GM12878 (cell line): ENCODE measurements at regions not wholly inside any gene's neighbourhood (a gene's known extent, or its start where the extent isn't known, plus 50 kb on each side); places are given as distances from the start of the nearest gene placed in this dataset.

ENCODE experiments used
- ATAC-seq: fragments of 200-7000 bp; cut with Tn5 transposase; 3 replicates; pipeline ENCODE4 v1.9.1; 2020; ENCODE audit warnings: mild to moderate bottlenecking, moderate library complexity
- BruUV-seq: library from RNA; stranded (reverse); fragments of 400-500 nt; replicated peaks from 2 replicates; lab custom pipeline; 2021; lab: Mats Ljungman, UMichigan
- CTCF ChIA-PET: fragments of 300-600 bp; sonication (Branson Sonifier 250); formaldehyde crosslinking; extraction: SDS; loops from one replicate; lab custom pipeline; 2021; ENCODE audit warnings: inconsistent platforms; lab: Yijun Ruan, JAX
- POLR2A ChIA-PET: fragments of 350-600 bp; formaldehyde crosslinking; extraction: SDS; loops from one replicate; lab custom pipeline; 2021; ENCODE audit warnings: inconsistent platforms; lab: Charles Lee
- RAD21 ChIA-PET: fragments of 300-600 bp; sonication (Branson Sonifier 250); formaldehyde crosslinking; loops from one replicate; lab custom pipeline; 2023; ENCODE audit warnings: antibody characterized with exemption; ENCODE audit not compliant: unreplicated experiment; lab: Charles Lee
- SMC1A ChIA-PET: fragments of 300-600 bp; sonication (Branson Sonifier 250); formaldehyde crosslinking; loops from one replicate; lab custom pipeline; 2023; ENCODE audit not compliant: unreplicated experiment, uncharacterized antibody; lab: Charles Lee
- DNase-seq: peaks from one replicate; pipeline ENCODE4 v3.0.0-alpha.2; 2011; ENCODE audit warnings: low read depth, low spot score
- FAIRE-seq: peaks from 3 replicates; lab custom pipeline; 2011; peaks lifted over from hg19 to GRCh38; lab: Jason Lieb, UNC
- H2AFZ ChIP-seq: 2 replicates; pipeline ENCODE4 v1.6.0; 2011; ENCODE audit warnings: low read depth, low read length, control low read depth; ENCODE audit not compliant: control insufficient read depth
- H3K27ac ChIP-seq: 2 replicates; pipeline ENCODE4 v1.5.1; 2011; ENCODE audit warnings: control low read depth; ENCODE audit not compliant: control insufficient read depth, insufficient read depth
- H3K27me3 ChIP-seq, 2 experiments: replicated peaks in 1 of 2; 2 replicates each; pipeline versions ENCODE4 v1.6.0 to v1.6.1; 2011; ENCODE audit warnings: low read length in 1 of 2; ENCODE audit not compliant: control insufficient read depth in 2 of 2, insufficient read depth in 2 of 2
- H3K36me3 ChIP-seq, 2 experiments: 2 replicates each; pipeline ENCODE4 v1.5.1; 2011; ENCODE audit warnings: low read length in 1 of 2; ENCODE audit not compliant: control insufficient read depth in 2 of 2, insufficient read depth in 2 of 2
- H3K4me1 ChIP-seq: 2 replicates; pipeline ENCODE4 v1.6.1; 2011; ENCODE audit warnings: mild to moderate bottlenecking, low read length, moderate library complexity, mixed read lengths; ENCODE audit not compliant: control insufficient read depth, insufficient read depth
- H3K4me2 ChIP-seq: 2 replicates; pipeline ENCODE4 v1.6.0; 2011; ENCODE audit warnings: control low read depth; ENCODE audit not compliant: control insufficient read depth, insufficient read depth
- H3K4me3 ChIP-seq: fragments of 200-600 bp; sonication (generic); 2 replicates; pipeline ENCODE4 v1.5.1; 2016
- H3K79me2 ChIP-seq: 2 replicates; pipeline ENCODE4 v1.6.0; 2011; ENCODE audit warnings: low read length; ENCODE audit not compliant: control insufficient read depth, insufficient read depth
- H3K9ac ChIP-seq: 2 replicates; pipeline ENCODE4 v1.8.0; 2011; ENCODE audit warnings: low read length, control low read depth, mixed read lengths; ENCODE audit not compliant: control insufficient read depth, insufficient read depth
- H3K9me3 ChIP-seq: replicated peaks from 3 replicates; pipeline ENCODE4 v1.5.1; 2011; ENCODE audit warnings: mild to moderate bottlenecking, low read length; ENCODE audit not compliant: control insufficient read depth, insufficient read depth
- H4K20me1 ChIP-seq: 2 replicates; pipeline ENCODE4 v1.6.0; 2011; ENCODE audit not compliant: control insufficient read depth, insufficient read depth
- ATF7 ChIP-seq: fragments of 450-650 bp; IDR thresholded peaks from 2 replicates; pipeline ENCODE4 v1.6.1; 2016; ENCODE audit warnings: low read depth, mild to moderate bottlenecking
- EGR1 ChIP-seq, 2 experiments: IDR thresholded peaks; 1 replicate in 1 of 2; 2 replicates in 1 of 2; pipeline ENCODE4 v1.6.1; 2011 to 2012; ENCODE audit warnings: low read depth in 2 of 2, low read length in 2 of 2, borderline replicate concordance in 1 of 2, mild to moderate bottlenecking in 1 of 2, moderate library complexity in 1 of 2
- ESRRA ChIP-seq: IDR thresholded peaks from 2 replicates; pipeline ENCODE4 v1.6.1; 2012; ENCODE audit warnings: mild to moderate bottlenecking, low read length, improper control_type of control experiment
- GATAD2B ChIP-seq: fragments of 450-650 bp; conservative IDR thresholded peaks from 2 replicates; pipeline ENCODE4 v1.6.1; 2017; ENCODE audit warnings: low read depth, mild to moderate bottlenecking, moderate library complexity
- IRF5 ChIP-seq: fragments of 450-650 bp; IDR thresholded peaks from 2 replicates; pipeline ENCODE4 v1.6.1; 2017; ENCODE audit warnings: borderline replicate concordance
- KDM1A ChIP-seq: fragments of 200-600 bp; sonication (generic); IDR thresholded peaks from 2 replicates; pipeline ENCODE4 v1.6.1; 2016; ENCODE audit warnings: borderline replicate concordance
- KLF5 ChIP-seq: fragments of 450-650 bp; IDR thresholded peaks from 2 replicates; pipeline ENCODE4 v1.6.1; 2014; ENCODE audit warnings: mild to moderate bottlenecking; ENCODE audit not compliant: partially characterized antibody
- MEF2A ChIP-seq: IDR thresholded peaks from 2 replicates; pipeline ENCODE4 v1.6.1; 2011; ENCODE audit warnings: low read depth, mild to moderate bottlenecking, low read length, moderate library complexity; ENCODE audit not compliant: insufficient read depth
- MYC ChIP-seq: IDR thresholded peaks from 2 replicates; pipeline ENCODE4 v1.6.1; 2011; ENCODE audit warnings: mild to moderate bottlenecking, low read length, moderate library complexity, inconsistent platforms; ENCODE audit not compliant: insufficient read depth, insufficient replicate concordance, insufficient read length, severe bottlenecking
- SP1 ChIP-seq: IDR thresholded peaks from one replicate; pipeline ENCODE4 v1.6.1; 2011; ENCODE audit warnings: low read depth, low read length
- in situ Hi-C: fragments of 300-500 bp; cut with MboI; formaldehyde crosslinking; loops from 9 replicates; pipeline ENCODE4 v1.14.3; 2018; ENCODE audit warnings: mixed read lengths
- intact Hi-C: fragments of 100-400 bp; cut with micrococcal nuclease; formaldehyde crosslinking; loops from one replicate; pipeline ENCODE4 v1.14.2; 2022; ENCODE audit not compliant: unreplicated experiment
- TF ChIP-seq, protein P1 (sequence below): fragments of 150-350 bp; IDR thresholded peaks from 2 replicates; pipeline ENCODE4 v1.6.1; 2014; ENCODE audit warnings: mild to moderate bottlenecking, low read depth, low read length
- TF ChIP-seq, protein P2 (sequence below): IDR thresholded peaks from 2 replicates; pipeline ENCODE4 v1.6.1; 2011; ENCODE audit warnings: borderline replicate concordance, low read depth, mild to moderate bottlenecking, moderate library complexity, low read length; ENCODE audit not compliant: insufficient read depth, poor library complexity, severe bottlenecking
- TF ChIP-seq, protein P3 (sequence below): fragments of 450-650 bp; formaldehyde crosslinking; IDR thresholded peaks from 2 replicates; pipeline ENCODE4 v1.4.0; 2020; ENCODE audit warnings: mild to moderate bottlenecking, moderate library complexity

DNA sequence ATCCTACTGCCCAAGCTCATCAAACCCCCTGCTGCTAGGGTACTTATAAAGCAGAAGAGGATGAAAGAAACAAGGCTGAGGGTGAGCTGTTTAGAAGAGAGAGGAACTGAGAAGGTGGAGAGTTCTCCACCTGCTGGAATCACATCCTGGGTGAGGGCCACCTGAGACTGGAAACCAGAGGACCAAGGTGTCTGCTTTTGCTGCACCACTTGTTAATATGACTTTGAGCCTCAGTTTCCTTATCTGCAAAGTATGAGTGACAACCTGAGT, 203.2 kb upstream of the SSTR1 start:
- Histone ChIP-seq H4K20me1 (no peaks in the 10 kb centered on the region), H3K27ac (no peak overlapping the region), H3K9me3 (no peaks in the 10 kb centered on the region; the same call in 2 of the 3 replicates), H3K36me3 (no peaks in the 10 kb centered on the region), H3K9ac (no peak overlapping the region), H3K79me2 (no peaks in the 10 kb centered on the region), H3K4me2 (no peak overlapping the region), H2AFZ (no peak overlapping the region), H3K4me1 (no peaks in the 10 kb centered on the region), H3K4me3 (no peak overlapping the region), H3K27me3 (no peaks in the 10 kb centered on the region)
- CTCF ChIA-PET, result interaction anchor here (0.6 kb wide), 1 partner anchor 909 kb away, joined by 3 read pairs; no protein-coding TSS in a partner anchor
- no TSS peak for BruUV-seq
- DNase-seq (no peak), FAIRE-seq (no peak), ATAC-seq (no peak)
- RAD21 ChIA-PET, result no interaction called here
- in situ Hi-C loops, result no loop called here
- SMC1A ChIA-PET, result no interaction called here
- intact Hi-C loops, result no loop called here
- TF ChIP-seq, protein P1, sequence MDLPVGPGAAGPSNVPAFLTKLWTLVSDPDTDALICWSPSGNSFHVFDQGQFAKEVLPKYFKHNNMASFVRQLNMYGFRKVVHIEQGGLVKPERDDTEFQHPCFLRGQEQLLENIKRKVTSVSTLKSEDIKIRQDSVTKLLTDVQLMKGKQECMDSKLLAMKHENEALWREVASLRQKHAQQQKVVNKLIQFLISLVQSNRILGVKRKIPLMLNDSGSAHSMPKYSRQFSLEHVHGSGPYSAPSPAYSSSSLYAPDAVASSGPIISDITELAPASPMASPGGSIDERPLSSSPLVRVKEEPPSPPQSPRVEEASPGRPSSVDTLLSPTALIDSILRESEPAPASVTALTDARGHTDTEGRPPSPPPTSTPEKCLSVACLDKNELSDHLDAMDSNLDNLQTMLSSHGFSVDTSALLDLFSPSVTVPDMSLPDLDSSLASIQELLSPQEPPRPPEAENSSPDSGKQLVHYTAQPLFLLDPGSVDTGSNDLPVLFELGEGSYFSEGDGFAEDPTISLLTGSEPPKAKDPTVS, result no peak
- TF ChIP-seq EGR1 (IDR thresholded peaks at IDR 0.05; ENCODE audit: borderline replicate concordance in 1 of 2, low read depth in 2 of 2, low read length in 2 of 2) (no peak), GATAD2B (no peak), MEF2A (no peak), IRF5 (no peak), KDM1A (no peak), KLF5 (no peak), SP1 (no peak), MYC (no peak), ESRRA (no peak), ATF7 (no peak)
- TF ChIP-seq, protein P2, sequence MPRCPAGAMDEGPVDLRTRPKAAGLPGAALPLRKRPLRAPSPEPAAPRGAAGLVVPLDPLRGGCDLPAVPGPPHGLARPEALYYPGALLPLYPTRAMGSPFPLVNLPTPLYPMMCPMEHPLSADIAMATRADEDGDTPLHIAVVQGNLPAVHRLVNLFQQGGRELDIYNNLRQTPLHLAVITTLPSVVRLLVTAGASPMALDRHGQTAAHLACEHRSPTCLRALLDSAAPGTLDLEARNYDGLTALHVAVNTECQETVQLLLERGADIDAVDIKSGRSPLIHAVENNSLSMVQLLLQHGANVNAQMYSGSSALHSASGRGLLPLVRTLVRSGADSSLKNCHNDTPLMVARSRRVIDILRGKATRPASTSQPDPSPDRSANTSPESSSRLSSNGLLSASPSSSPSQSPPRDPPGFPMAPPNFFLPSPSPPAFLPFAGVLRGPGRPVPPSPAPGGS, result no peak
- TF ChIP-seq, protein P3, sequence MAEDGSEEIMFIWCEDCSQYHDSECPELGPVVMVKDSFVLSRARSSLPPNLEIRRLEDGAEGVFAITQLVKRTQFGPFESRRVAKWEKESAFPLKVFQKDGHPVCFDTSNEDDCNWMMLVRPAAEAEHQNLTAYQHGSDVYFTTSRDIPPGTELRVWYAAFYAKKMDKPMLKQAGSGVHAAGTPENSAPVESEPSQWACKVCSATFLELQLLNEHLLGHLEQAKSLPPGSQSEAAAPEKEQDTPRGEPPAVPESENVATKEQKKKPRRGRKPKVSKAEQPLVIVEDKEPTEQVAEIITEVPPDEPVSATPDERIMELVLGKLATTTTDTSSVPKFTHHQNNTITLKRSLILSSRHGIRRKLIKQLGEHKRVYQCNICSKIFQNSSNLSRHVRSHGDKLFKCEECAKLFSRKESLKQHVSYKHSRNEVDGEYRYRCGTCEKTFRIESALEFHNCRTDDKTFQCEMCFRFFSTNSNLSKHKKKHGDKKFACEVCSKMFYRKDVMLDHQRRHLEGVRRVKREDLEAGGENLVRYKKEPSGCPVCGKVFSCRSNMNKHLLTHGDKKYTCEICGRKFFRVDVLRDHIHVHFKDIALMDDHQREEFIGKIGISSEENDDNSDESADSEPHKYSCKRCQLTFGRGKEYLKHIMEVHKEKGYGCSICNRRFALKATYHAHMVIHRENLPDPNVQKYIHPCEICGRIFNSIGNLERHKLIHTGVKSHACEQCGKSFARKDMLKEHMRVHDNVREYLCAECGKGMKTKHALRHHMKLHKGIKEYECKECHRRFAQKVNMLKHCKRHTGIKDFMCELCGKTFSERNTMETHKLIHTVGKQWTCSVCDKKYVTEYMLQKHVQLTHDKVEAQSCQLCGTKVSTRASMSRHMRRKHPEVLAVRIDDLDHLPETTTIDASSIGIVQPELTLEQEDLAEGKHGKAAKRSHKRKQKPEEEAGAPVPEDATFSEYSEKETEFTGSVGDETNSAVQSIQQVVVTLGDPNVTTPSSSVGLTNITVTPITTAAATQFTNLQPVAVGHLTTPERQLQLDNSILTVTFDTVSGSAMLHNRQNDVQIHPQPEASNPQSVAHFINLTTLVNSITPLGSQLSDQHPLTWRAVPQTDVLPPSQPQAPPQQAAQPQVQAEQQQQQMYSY (CRISPR knock-in tag), result no peak
- POLR2A ChIA-PET, result no interaction called here
